Stimulated activated CD8-positive, alpha-beta memory T cell treated with anti-CD3 and anti-CD28 coated beads, Interleukin-4, amount 100 ng/mL, for 48 hours (primary cell): ENCODE measurements at regions not wholly inside any gene's neighbourhood (a gene's known extent, or its start where the extent isn't known, plus 50 kb on each side); places are given as distances from the start of the nearest gene placed in this dataset.
"Not testable (repeated sequence)": the region's sequence is repeated elsewhere in the genome, so short reads cannot be mapped to it uniquely, and the experiment has no call there.

Experiments used
- DNase-seq: peaks from one replicate; pipeline ENCODE4 v3.0.0-alpha.2; 2020

DNA sequence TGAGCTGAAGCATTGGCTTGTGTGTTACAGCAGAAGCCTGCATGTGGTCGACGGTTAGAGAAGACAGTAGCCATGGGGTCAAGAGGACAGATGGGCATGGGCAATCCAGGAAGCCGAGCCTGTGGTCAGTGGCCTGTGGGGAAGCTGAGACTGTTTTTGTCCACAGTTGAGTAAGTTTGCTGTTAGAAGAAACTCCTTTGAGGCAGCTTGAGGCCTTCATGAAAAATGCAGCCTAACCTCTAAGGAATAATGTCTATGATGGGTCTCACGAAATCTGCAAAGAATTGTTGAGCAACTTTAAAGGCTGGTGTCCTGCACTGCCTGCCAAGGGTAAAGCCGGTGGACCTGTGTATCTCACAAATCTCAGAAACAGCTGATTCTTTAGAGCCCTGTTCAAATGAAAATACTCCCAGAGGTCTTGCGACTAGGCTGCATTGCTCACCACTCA, 322.4 kb downstream of the SETD4 start:
- no peak for DNase-seq

DNA sequence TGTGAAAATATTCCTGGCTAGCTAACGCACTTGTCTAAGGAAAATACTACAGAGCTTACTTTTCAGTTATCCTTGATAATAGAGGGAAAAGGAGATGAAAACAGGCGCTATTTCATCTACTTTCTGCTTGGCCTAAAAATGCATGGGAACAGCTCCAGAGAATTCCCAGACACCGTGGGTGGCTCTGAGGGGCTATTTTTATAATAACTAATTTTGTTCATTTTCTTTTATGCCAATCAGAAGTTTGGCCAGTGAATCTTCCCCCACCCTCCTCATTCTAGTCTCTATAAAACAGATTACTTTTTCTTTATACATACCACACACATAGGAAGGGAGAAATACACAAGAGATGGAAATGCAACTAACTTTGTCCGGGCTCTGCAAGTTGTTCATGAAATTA, 322.9 kb downstream of the SETD4 start:
- DNase-seq, result no peak

DNA sequence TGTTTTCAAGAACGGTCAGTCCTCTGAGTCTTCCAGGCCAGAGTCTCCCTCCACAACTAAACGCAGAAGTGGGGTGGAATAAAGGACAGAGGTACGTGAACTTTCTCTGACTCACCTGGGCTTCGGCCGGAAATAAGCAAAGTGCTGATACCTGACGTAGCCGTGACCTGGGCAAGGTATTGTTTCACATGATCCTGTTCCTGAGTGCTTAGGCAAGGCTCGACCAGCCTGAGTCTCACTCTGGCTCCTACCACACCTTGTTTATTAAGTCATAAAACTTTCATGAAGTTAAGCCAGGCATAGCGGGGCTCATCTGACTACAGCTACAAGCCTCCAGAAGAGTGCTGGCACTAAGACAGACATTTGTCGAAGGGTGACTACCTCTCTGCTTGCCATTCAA, 327.5 kb downstream of the SETD4 start:
- no peak for DNase-seq

DNA sequence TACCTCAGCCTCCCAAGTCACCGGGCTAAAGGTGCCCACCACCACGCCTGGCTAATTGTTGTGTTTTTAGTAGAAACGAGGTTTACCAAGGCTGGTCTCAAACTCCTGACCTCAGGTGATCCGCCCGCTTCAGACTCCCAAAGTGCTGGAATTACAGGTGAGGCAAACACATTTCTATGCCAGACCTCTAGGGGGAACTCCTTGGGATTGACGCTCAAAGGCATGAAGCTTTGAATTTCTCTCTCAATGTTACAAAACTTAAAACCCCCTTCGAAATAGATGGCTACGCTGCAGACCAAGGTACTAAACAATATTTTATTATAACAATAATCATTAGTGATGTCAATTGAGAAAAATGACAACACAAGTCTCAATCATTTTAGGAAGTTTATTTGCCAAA, 330.0 kb downstream of the SETD4 start:
- DNase-seq, result no peak

DNA sequence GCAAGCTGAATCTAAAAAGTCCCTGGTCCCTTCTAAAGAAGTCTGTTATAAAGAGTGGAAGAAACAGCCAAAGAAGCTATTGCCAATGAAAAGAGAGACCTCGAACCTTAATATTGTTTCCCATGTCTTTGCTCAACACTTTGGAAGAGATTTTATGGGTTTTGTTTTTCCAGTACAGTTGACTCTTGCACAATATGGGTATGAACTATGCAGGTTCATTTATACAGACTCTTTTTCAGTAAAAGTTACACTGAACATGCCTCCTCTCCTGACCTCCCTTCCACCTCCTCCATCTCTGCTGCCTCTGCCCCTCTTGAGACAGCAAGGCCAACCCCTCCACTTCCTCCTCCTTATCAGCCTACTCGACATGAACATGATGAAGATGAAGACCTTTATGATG, 332.5 kb downstream of the SETD4 start:
- DNase-seq, result no peak

DNA sequence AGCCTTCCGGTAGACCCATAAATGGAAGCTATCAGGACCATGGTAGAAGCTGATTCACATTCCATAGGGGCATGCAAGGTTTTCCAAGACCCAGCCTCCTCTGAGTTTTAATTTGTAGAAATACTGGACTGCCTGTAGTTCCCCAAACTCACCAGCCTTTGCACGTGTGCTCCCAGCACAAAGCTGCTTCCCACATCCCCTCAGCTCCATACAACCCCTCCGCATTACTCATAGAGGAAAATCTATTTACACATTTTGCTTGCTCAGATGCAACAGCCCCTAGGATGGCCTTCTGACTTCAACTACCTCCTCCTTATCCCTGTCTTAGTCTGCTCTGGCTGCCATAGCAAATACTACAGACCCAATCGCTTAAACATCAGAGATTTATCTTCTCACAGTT, 336.2 kb downstream of the SETD4 start:
- no peak for DNase-seq

DNA sequence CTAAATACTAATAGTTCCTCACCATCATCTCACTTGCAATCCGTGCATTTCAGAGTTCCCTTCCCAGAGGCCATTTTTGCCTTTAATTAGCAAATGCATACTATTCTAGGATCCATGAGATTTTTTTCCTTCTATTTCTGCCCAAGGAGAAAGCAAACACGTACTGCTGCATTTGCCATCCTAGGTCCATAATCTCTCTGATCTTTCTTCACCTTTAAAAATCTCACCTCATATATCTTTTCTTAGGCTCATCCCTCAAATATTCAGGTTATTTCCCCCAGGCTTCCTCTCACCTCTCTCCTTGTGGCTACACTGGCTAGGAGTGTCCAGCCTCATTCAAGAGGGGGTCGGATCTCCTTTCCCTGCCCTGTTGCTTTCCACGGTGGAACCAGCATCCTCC, 338.6 kb downstream of the SETD4 start:
- DNase-seq, result no peak

DNA sequence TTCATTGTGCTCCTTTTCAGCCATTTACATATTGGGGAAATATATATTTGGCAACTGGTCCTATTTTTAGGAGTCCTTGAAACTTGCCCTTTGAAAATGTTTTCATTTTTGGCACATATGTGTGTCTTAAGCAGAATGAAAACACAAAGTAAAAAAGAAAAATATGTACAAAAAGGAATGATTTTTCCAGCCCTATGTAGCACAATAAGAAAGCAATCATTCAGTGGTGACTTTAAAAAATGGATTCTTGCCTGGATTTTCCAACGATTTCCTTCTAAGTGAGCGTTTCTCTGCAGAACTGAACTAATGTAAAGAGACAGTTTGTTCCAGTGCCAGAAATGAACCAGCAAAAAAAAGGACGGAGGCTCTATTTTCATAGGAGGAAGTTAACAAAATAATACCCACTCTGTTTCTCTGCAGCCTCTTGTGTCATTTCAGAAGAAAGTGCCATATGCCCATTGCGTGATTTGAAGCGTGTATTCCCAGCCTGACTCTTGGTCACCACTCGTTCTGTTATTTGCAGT, 340.1 kb downstream of the SETD4 start:
- DNase-seq, result no peak

DNA sequence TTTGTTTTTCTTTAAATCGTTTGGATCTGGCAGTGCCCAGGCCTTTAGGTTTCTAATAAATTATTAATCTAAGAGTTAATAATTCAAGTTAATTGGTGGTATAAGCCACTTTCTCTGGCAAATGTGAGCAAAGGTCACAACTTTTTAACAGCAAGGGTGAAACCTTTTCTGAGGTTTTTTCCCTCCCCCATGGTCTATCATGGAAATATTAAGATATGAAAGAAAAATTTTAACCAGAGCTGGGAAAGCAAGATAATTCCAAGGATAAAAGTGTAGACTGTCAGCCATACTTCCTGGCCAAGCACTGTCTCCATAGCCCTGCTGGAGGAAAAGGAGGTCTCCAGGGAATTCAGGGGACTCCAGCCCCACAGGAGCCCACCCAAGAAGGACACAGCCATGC, 341.2 kb downstream of the SETD4 start:
- DNase-seq, result no peak

DNA sequence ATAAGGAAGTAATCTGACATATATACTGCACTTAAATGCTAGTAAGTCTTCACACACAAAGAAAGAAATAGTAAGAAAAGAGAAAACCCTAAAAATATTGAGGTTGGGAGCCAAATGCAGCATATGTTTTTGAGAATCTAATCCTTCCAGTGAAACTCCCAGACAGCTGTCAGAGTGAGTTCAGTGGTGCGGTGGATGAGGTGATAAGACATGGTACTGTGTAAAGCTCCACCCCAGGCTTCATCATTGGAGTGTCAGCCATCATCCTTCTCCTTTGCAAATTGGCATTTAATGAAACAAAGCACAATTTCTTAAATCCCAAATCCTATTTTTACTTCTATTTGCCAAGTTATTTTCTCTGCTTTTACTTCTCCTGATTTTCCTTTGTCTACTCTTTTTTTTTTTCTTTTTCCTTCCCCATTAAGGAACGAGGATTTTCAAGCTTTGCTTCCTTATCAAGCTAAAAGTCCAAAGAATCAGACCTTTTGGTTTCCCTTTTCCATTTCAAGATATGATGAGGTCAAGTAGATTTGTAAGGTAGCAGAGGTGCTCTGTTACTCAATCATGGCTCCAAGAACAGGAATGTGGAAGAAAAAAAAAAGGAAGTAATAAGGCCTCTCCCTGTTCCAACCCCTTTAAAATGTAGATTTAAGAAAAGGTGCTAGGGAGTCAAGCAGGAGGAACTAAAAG, 343.3 kb downstream of the SETD4 start:
- DNase-seq, result no peak

DNA sequence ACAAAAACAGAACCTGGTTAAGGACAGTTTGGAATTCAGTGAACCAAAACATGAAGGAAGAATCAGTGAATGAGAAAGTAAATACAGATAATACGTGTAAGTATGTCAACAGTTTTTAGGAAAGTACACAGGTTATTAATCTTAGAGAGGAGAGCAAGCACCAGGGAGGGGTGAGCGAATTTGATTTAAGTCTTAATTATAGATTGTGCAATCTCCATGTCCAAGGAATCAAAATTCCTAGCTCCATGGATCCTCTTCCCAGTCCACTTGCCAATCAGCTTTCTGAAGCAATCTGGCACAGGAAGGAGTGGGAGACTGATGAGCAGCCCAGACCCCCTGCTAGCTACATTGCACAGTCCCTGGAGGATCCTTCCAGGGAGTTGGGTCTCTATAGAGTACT, 346.4 kb downstream of the SETD4 start:
- no peak for DNase-seq

DNA sequence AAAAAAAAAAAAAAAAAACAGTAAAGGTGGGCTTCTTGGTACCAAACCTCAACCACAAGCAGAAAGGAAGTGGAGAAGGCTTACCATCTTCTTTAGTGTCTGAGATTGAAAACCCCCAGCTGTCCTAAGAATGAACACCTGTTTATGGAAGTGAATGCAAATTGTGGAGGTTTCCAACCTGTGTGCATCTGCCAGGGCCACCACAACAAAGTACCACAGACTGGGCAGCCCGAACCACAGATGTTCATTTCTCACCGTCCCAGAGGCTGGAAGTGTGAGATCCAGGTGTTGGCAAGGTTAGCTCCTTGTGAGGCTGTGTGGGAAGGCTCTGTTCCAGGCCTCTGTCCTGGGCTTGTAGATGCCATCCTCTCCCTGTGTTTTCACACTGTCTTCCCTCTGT, 348.7 kb downstream of the SETD4 start:
- DNase-seq, result no peak

DNA sequence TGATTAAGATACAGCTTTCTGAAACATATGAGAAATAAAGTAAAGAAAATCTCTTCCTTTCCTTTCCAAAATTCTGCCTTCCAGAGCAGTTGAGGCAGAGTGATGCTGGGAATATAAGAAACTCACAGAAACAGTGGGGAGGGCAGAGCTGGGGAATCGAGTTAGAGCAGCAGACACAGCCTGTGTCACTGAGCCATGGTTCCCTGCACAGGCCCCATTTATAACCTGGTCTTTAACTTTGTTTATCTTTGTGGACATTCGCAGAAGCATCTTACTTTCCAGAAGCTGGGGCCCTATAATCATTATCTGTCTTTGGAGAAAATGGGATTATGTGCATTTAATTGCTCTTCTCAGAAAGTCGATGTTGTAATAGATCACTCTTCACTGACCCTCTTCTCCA, 349.1 kb downstream of the SETD4 start:
- no peak for DNase-seq

DNA sequence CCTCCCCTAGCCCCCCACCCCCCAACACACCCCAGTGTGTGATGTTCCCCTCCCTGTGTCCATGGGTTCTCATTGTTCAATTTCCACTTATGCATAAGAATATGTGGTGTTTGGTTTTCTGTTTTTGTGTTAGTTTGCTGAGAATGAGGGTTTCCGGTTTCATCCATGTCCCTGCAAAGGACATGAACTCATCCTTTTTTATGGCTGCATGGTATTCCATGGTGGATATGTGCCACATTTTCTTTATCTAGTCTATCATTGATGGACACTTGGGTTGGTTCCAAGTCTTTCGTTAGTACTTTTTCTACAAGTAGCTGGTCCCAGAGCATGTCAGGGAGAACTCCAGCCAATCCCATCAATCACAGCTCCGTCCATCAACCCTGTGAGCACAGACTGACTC, 350.3 kb downstream of the SETD4 start:
- not testable (repeated sequence) for DNase-seq

DNA sequence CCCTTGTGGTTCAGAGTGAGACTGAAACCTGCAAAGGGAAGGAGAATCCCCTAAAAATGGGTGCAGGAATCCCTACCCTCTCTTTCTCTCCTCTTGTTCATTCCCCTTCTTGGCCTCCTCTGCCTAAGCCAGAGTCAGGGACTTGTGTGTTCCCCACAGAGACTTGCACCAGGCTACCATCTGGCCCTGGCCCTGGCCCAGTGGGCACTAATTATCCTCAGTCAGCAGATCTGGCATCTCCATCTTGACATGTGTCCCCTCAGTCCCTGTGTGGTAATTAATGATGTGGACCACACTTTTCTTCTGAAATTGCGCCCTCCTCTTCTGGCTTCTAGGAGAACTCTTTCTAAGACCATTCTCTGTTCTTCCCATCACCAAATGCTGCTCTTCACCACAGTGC, 354.4 kb downstream of the SETD4 start:
- no peak for DNase-seq

DNA sequence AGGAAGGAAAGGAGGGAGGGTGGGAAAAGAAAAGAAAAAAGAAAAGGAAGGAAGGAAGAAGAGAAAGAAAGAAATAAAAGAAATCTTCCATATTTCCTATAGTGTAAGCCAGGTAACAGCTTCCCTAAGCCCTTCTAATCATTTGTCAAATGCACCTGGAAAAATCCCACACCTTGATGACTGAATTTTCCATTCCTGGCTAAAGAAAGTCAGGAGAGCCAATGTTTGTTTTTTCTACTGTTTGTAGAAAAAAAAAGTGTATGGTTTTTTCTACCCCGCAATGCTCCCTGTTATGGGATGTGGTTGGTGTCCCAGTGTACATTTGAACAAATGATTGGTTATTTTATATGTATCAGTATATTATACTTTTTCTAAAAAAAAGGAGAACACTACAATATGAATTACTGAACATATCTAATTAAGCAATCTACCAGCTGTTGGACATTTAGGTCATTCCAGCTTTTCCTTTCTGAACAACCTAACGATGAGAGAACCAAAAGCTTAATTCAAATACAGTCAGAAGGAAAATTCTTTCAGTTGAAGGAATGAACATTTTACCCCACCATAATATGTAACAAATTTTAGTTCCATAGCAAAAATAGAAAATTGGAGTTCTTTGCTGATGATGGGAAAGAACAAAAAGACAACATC, 355.0 kb downstream of the SETD4 start:
- DNase-seq, result no peak

DNA sequence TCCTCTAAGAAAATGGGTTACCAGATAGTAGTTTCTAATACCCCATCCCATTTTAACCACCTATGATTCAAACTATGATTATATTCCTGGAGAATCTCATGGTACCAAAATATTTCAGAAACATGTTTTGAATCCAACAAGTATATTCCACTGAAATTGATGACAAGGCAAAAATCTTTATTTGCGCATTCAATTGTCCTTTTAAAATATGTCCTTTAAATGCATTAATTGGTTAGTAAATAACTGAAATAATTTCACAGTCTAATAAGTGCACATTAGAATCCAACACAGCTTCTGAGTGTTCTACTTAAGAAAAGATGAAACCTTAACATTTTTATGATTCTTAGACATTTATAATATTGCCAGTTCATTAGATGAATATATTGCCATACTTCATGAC, 356.6 kb downstream of the SETD4 start:
- no peak for DNase-seq

DNA sequence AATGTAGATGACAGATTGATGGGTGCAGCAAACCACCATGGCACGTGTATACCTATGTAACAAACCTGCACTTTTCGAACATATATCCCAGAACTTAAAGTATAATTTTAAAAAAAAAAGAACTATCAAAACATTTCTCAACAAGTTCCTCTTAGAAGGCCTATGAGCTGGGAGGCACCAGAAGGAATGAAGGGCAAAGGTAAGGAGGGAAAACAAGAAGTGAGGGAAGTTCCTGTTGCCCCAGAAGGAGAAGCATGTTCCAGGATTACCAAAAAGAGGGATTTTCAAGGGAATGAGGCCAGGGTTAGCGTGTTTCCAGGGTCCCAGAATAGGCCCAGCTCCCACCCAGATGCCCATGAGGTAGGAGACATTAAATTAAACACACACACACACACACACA, 361.0 kb downstream of the SETD4 start:
- no peak for DNase-seq

DNA sequence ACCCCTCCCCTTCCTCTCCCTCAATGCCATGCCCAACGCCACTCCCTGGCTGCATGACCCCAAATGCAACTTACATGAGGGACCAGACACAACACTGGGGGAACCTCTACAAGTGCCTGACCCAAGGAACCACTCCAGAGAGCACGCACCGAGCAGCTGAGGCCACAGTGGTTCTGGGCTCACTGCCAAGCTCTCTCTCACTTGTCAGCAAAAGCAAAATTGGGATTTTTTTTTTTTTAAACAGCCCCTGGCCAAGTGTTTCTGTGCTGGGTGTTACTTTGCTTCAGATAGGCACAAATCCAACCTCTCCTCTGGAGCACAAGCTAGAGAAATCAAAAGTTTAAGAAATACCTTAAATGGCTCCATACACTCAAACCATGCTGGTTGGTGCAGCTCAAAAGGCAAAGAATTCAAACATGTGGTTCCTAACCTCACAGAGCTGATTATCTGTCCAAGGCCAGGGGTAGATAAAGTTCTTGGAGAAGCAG, 363.0 kb downstream of the SETD4 start:
- no peak for DNase-seq

DNA sequence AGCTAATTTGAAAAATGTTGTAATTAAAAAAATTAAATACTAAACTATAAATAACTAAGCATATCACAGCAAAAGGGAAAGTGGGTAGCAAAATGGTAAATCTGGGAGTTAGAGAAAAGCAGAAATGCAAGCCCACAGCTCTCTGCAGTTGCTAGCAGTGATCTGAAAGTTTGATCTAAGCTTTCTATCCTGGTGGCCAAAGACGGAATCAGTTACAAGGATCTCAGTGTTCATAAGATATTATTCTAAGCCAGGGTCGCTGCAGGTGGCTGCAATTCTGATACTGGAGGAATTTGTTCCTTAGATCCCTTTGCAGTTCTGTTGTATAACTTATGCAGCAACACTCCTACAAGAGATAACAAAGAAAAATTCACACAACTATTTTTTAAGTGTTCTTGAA, 363.7 kb downstream of the SETD4 start:
- DNase-seq, result no peak

DNA sequence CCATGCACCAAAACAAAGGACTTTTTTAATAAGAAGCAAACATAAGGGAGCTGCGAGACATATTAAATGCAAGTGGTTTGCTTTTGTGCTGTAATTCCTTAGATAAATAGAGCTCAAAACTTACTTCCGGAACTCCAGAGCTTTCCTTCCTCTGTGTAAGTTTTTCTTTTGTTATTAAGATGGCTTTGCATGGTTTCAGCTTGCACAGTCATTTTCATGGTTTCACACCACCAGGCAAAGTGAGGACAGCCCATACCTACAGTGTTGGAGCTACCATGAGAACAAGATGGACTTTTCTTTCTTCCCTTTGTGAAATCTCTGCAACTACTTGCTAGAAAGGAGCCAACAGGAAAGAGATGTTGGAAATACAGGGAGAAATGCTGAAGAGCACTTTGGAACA, 368.0 kb downstream of the SETD4 start:
- no peak for DNase-seq

DNA sequence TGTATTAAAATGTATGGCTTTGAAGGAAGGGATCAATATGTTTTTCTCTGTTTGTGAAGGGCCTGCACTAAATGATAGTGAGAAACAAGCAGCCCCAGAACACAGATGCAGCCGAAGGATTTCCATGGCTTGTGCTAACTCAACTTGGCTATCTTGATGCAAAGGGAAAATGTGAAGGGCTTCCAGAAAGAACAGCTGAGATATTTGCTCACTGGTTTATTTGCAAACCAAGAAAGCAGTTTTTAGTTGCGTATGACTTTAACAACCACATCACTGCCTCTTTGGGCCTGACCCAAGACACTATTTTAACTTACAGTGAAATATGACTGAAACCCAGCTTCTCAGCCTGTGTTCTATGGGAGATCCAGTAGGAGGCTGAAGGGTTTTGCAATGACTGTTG, 369.9 kb downstream of the SETD4 start:
- DNase-seq, result no peak

DNA sequence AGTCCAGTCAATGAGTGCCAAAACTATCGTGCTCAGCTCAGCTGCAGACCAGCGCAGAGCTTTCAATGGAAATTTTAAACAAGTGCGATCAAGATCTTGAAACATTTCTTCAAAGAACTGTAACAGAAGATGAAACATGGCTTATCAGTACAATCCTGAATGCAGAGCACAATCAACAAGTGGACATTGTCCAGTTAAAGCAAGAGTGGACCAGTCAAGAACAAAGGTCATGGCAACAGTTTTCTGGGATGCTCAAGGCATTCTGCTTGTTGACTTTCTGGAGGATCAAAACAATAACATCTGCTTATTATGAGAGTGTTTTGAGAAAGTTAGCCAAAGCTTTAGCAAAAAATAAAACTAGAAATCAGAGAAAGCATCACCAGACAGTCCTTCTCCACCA, 374.2 kb downstream of the SETD4 start:
- no peak for DNase-seq

DNA sequence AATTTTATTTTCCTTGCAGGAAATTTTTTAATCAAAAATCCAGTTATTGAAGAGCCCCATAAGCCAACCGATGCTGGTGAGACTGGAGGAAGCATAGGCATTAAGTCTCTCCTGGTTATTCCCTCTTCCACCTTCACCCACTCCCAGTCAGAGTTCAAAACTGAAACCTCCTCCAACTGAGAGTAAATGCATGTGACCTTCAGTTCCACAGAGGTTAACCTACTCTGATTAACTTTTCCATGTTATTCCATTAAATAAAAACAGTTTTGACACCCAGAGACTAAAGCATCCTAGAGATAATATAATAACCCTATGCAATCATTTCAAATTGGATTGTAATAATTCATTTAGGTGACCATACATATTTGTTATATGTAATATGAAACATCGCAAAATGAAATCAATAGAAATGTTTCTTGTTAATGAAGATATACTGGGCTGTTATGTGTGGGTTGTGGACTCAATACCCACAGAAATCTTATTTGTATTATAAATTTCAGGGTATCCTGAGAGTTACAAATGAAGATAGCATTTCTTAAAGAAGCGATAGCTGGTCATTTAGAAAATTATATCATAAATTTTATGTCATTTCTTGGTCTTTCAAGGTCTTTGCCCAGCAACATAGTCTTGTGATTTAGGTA, 376.5 kb downstream of the SETD4 start:
- no peak for DNase-seq
